ENCODE measurements at regions not wholly inside any gene's neighbourhood (a gene's known extent, or its start where the extent isn't known, plus 50 kb on each side); places are given as distances from the start of the nearest gene placed in this dataset.
"Not testable (repeated sequence)": the region's sequence is repeated elsewhere in the genome, so short reads cannot be mapped to it uniquely, and the experiment has no call there.

DNA sequence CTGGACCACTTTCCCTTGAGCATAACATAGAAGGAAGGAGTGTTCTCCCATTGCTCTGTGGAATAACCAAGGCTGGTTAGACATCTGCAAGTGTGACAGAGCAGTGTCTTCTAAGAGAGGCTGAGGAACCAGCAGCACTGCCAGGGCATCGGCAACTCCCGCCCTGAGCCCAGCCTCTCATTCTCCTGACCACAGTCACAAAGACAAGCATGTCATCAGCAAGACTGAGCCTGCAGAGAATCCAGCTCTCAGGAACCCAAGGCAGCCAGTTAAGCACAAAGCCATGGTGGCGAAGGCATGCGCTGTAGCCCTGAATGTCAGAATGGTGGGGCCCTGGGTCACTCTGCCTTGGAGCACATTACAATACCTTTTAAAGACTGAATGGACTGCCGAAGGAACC lies 253.9 kb downstream of the AGTPBP1 start:
- intact Hi-C loops (cut with DNase I) = no loop called here
- H3K9me3 ChIP-seq = no peaks in the 10 kb centered on the region
- DNase-seq (no peak), ATAC-seq (no peak)
- no peak overlapping the region for H3K4me3 ChIP-seq
- no peaks in the 10 kb centered on the region for H3K36me3 ChIP-seq
- H3K27me3 ChIP-seq = peaks cover 0 to 6% of the 10 kb centered on the region in 2 donors
- no peaks in the 10 kb centered on the region for H3K4me1 ChIP-seq
- no peak overlapping the region for H3K27ac ChIP-seq
- TF ChIP-seq, protein P1, sequence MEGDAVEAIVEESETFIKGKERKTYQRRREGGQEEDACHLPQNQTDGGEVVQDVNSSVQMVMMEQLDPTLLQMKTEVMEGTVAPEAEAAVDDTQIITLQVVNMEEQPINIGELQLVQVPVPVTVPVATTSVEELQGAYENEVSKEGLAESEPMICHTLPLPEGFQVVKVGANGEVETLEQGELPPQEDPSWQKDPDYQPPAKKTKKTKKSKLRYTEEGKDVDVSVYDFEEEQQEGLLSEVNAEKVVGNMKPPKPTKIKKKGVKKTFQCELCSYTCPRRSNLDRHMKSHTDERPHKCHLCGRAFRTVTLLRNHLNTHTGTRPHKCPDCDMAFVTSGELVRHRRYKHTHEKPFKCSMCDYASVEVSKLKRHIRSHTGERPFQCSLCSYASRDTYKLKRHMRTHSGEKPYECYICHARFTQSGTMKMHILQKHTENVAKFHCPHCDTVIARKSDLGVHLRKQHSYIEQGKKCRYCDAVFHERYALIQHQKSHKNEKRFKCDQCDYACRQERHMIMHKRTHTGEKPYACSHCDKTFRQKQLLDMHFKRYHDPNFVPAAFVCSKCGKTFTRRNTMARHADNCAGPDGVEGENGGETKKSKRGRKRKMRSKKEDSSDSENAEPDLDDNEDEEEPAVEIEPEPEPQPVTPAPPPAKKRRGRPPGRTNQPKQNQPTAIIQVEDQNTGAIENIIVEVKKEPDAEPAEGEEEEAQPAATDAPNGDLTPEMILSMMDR (IDR thresholded peaks at IDR 0.05) = no peak

- H3K9me3 ChIP-seq = no peaks in the 10 kb centered on the region
- H3K27me3 ChIP-seq = peaks cover 0 to 6% of the 10 kb centered on the region in 2 donors
- intact Hi-C loops (cut with DNase I) = no loop called here
- no peak for ATAC-seq
- no peak for DNase-seq
- H3K4me1 ChIP-seq = no peaks in the 10 kb centered on the region
- H3K4me3 ChIP-seq = no peak overlapping the region
- no peak overlapping the region for H3K27ac ChIP-seq
- TF ChIP-seq, protein P1 (IDR thresholded peaks at IDR 0.05) = no peak
- H3K36me3 ChIP-seq = no peaks in the 10 kb centered on the region
Observed at GRCh38 chr9:85484235-85484634, 257.5 kb downstream of the AGTPBP1 start.

DNA sequence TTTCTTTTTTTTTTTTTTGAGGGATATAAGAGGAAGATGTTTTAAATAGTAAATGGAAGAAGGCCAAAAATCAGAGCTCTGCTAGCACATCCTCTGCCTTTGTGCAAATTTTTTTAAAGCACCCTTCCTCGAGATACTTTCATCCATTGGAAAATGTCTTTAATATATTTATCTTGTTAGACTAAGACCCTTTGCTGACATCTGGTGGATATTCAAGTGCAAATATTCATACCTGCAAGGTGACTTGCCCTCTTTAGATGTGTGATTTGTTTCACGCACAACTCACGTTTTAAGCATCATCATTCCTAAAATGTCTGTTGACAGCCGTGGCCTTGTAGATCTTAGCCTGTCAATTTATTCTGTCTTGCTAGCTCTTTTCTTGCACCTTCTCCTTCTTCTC lies 258.5 kb downstream of the AGTPBP1 start:
- Histone ChIP-seq H3K4me1 (no peaks in the 10 kb centered on the region), H3K27ac (no peak overlapping the region), H3K4me3 (no peak overlapping the region), H3K27me3 (peaks cover 0 to 6% of the 10 kb centered on the region in 2 donors), H3K36me3 (no peaks in the 10 kb centered on the region), H3K9me3 (no peaks in the 10 kb centered on the region)
- DNase-seq (peak in 1 of 4 donors; percentile 3), ATAC-seq (no peak)
- TF ChIP-seq, protein P1 (IDR thresholded peaks at IDR 0.05) = no peak
- intact Hi-C loops (cut with DNase I) = no loop called here

DNA sequence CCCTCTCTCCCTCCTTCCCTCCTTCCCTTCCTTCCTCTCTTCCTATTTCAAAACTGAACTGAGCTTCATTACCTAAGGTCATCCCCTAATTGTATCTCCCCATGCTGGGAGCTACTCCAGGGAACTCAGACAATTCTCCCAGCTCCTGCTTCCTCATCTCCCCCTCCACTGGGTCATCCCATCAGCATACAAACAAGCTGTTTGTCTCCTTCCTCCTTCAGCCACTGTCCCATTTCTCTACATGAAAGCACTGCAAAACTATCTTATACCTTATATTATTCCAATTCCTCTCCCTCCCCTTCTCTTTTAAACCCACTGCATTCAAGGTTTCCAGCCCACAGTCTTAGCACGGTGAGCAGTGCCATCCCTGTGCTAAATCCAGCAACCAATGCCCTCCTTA lies 262.4 kb downstream of the AGTPBP1 start:
- Histone ChIP-seq H3K9me3 (peaks cover 0 to 13% of the 10 kb centered on the region in 2 donors), H3K4me3 (no peak overlapping the region), H3K27ac (no peak overlapping the region), H3K4me1 (no peaks in the 10 kb centered on the region), H3K27me3 (no peaks in the 10 kb centered on the region), H3K36me3 (no peaks in the 10 kb centered on the region)
- DNase-seq (no peak), ATAC-seq (no peak)
- TF ChIP-seq, protein P1 (IDR thresholded peaks at IDR 0.05) = no peak
- intact Hi-C loops (cut with DNase I) = no loop called here

- Histone ChIP-seq H3K27ac (no peak overlapping the region), H3K36me3 (no peaks in the 10 kb centered on the region), H3K27me3 (no peaks in the 10 kb centered on the region), H3K4me1 (no peaks in the 10 kb centered on the region), H3K9me3 (peaks cover 0 to 17% of the 10 kb centered on the region in 2 donors), H3K4me3 (no peak overlapping the region)
- ATAC-seq (no peak), DNase-seq (no peak)
- TF ChIP-seq, protein P1 (IDR thresholded peaks at IDR 0.05) = no peak
- intact Hi-C loops (cut with DNase I) = no loop called here
Observed at GRCh38 chr9:85478847-85479246, 262.9 kb downstream of the AGTPBP1 start.

DNA sequence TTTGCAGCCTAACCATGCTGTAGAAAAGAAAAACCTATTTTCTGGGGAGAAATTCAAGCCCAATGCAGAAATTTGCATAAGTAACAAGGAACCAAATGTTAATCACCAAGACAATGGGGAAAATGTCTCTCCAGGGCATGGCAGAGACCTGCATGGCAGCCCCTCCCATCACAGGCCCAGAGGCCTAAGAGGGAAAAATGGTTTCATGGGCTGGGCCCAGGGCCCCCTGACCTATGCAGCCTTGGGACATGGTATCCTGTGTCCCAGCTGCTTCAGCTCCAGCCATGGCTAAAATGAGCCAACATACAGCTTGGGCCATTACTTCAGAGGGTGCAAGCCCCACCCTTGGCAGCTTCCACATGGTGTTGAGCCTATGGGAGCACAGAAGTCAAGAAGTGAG lies 266.9 kb downstream of the AGTPBP1 start:
- H3K4me3 ChIP-seq; H3K36me3 ChIP-seq; ATAC-seq; H3K27ac ChIP-seq; H3K27me3 ChIP-seq; H3K4me1 ChIP-seq; intact Hi-C loops (cut with DNase I); DNase-seq: not testable (repeated sequence)
- H3K9me3 ChIP-seq = peaks cover 0 to 17% of the 10 kb centered on the region in 2 donors

Data from left lung (tissue), 4 donors.